ENCODE measurements at regions not wholly inside any gene's neighbourhood (a gene's known extent, or its start where the extent isn't known, plus 50 kb on each side); places are given as distances from the start of the nearest gene placed in this dataset.
"Not testable (repeated sequence)": the region's sequence is repeated elsewhere in the genome, so short reads cannot be mapped to it uniquely, and the experiment has no call there.

GRCh38 chr11:41519696-41520095 is 60.2 kb upstream of the LRRC4C start:
- no peak for DNase-seq

DNA sequence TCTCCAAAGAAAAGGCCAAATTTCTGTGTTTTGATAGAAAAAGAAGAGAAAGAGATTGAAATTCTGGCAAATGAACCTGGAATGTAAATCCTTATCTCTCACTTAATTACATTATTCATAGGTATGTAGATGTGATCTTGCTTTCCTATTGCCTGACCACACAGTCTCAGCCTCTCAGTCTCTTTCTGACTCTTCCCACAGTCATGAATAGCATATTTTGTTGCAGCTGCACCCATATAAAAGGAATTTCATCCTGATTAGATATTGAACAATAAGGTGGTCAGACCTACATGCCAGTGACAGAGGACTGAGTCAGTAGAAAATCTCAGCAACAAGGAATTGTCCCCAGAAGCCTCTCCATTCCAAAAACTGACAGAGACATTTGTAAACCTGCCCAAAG is 62.9 kb upstream of the LRRC4C start:
- DNase-seq = no peak

DNA sequence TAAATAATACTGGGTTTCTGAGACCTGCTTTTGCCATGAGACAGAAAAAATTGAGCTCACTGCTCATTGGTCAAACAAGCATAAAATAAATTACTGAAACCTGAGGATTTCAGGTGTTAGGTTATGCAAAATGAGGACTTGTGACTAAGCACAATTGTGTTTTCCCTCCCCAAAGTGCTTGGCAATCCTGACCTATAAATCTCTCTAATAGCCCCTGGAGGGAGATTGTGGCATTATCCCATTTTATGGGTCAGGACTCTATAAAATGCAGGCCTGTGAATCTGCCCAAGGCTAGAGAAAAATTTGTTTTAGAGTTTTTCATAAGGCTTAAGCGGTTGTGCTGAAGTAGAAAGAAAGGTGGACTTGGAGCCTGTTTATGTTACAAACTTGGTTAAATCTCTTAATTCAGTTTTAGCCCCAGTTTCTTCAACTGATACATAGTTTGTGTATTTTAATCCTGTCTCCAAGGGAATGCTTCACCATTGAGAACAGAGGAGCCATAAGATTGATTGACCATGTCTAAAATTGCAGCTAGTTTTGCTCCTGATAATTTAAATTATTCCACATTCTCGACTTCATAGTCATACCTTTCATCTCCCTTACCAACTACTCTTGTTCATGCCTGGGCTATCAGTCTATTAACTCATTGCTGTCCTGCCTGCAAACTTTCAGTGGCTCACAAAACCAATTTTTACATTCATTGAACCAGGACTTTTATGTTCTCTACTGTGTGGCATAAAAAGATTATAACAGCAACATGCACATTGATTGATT is 63.6 kb upstream of the LRRC4C start:
- DNase-seq = peak; percentile 38

- DNase-seq = no peak
Observed at GRCh38 chr11:41527530-41527929, 68.1 kb upstream of the LRRC4C start.

- DNase-seq = no peak
Observed at GRCh38 chr11:41532413-41532812, 73.0 kb upstream of the LRRC4C start.

DNA sequence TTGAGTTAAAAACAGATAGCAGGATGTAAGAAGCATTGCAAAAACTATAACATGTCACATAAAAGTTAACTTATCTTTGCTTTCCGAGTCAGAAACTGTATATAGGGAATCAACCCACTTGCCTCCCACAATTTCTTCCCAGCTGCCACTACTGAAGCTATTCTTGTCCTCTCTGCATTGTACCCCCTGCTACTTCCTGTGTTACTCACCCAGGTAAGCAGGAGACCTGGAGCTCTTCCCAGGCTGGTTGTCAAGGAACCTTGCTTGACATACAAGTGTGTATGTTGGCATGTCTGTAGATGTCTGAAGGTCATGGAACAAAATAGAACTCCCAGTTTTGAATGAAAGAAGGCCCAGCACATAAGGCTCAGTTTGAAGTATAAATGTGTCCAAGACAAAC is 74.3 kb upstream of the LRRC4C start:
- DNase-seq = no peak

DNA sequence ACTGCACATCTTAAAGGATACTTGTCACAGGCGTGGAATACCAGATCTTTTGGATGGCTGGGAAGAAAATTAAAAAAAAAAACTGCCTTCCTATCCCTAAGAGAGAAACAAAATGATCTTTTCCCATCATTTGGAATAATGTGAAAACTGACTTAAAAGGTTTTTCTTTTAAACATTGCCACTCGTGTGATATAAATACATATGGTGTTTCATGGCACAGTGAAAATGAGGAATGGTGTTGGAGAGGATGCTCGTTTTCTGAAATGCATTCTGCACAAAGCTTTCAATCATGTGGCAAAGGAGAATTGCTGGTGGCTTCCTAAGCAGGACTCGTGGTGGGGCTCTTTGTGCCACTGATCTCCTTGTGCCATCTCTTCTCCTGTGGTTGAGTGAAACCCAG is 74.9 kb upstream of the LRRC4C start:
- no peak for DNase-seq

DNA sequence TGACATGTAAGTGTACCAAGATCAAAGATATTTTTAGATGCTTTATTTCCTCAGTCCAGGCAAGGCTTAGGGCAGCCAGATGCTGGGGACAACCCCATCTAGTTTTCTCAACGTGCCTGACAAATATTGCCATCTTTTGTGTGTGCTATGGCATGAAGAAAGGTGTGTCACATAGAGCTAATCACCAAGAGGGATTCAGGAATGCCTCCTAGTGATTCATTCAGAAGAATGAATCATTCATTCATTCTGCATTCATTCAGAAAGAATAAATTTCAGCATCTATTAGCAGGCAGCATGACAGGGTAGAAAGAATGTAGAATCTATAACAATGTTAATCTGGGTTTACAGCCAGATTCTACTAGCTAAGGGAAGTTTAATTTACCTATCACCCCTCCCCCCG is 75.4 kb upstream of the LRRC4C start:
- DNase-seq = no peak

- no peak for DNase-seq
Observed at GRCh38 chr11:41536021-41536568, 76.6 kb upstream of the LRRC4C start.

- not testable (repeated sequence) for DNase-seq
Observed at GRCh38 chr11:41544902-41545301, 85.5 kb upstream of the LRRC4C start.

- no peak for DNase-seq
Observed at GRCh38 chr11:41578421-41579051, 119.1 kb upstream of the LRRC4C start.

GRCh38 chr11:41579546-41579945 is 120.1 kb upstream of the LRRC4C start:
- DNase-seq = no peak

DNA sequence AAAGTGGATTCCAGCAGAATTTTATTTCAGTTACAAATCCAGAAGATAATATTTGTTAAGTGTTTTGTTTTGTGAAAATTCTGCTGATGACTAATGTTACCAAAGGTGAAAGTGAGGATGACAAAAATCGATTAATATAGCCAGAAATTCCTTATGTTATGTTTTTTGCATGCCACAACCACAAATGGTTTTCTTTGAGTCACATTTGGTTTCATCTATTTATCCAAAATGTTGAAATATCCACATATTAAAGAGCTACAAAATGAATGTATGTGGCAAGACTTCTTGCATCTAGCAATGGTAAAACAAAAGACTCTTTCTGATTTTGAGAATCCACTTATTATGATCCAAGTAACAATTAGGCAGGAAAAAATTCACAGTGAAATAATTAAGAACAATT is 150.1 kb upstream of the LRRC4C start:
- no peak for DNase-seq

DNA sequence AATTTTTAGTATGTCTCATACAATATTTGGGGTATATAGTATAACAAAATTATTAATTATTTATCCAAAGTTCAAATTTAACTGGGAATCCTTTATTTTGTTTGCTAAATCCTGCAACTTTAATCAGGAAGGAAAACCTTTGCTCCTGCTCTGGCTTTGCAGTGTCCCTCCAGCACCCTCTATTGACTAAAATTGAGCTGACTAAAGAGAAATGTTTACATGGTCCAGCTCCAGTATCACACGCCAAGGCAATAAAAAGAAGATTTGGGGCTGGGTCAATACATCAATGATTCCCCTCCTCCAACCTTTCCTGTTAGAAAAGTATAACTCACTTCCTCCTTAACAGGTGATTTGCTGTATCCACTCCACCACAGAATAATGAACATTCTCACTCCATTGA is 153.0 kb upstream of the LRRC4C start:
- DNase-seq = no peak

DNA sequence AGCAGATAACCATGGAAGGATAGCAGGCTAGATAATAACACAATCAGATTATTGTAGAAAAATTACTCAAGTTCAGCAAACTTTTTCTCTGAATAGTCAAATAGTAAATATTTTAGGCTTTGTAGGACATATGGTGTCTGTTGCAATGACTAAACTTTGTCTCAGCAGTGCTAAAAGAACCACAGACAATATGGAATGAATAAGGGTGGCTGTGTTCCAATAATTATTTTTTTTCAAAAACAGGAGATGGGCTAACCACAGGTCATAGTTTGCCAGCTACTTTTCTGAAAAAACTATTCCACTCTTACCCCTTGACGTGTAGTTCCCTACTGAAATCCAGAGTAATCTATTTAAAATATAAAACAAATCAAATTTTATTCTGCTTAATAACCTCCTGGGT is 153.9 kb upstream of the LRRC4C start:
- DNase-seq = no peak

DNA sequence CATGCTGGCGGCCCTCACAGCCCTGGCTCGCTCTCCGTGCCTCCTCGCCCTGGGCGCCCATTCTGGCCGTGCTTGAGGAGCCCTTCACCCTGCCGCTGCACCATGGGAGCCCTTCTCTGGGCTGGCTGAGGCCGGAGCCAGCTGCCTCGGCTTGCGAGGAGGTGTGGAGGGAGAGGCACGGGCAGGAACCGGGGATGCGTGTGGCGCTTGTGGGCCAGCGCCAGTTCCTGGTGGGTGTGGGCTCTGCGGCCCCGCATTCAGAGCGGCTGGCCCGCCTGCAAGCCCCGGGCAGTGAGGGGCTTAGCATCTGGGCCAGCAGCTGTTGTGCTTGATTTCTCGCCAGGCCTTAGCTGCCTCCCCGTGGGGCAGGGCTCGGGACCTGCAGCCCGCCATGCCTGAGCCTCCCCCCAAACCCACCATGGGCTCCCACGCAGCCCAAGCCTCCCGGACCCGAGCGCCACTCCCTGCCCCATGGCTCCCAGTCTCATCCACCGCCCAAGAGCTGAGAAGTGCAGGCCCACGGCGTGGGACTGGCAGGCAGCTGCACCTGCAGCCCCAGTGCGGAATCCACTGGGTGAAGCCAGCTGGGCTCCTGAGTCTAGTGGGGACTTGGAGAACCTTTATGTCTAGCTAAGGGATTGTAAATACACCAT is 163.4 kb upstream of the LRRC4C start:
- no peak for DNase-seq

DNA sequence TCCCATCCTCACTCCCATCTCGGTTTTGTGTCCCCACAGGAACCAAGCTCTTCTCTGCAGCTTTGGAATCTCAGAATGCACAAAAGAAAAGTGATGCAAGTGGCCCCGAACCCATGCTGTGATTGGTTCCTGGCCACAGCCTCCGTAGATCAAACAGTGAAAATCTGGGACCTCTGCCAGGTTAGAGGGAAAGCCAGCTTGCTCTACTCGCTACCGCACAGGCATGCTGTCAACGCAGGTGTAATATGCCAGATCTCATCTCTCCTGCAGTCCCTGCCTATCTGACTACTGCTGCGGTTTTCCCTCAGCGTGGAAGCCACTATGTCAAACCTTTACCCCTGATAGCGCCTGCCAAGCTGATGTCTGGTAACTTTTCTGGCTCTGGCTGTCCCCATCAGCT is 200.5 kb upstream of the LRRC4C start:
- no peak for DNase-seq

DNA sequence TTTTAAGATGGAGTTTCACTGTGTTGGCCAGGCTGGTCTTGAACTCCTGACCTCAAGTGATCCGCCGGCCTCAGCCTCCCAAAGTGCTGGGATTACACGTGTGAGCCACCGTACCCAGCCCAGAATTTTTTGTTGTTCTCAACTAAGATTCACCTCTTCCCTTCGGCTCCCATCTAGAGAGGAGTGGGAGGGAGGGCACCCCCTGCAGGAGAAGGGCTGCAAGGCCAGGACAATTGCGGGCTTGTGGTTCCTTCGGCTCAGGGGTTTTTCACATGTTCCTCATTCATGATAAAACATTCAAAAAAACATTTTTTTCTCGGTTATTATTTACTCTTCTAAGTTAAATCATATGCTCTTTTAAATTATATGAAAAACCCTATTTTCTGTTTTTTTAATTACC is 201.1 kb upstream of the LRRC4C start:
- no peak for DNase-seq

- no peak for DNase-seq
Observed at GRCh38 chr11:41665441-41666360, 206.2 kb upstream of the LRRC4C start.

DNA sequence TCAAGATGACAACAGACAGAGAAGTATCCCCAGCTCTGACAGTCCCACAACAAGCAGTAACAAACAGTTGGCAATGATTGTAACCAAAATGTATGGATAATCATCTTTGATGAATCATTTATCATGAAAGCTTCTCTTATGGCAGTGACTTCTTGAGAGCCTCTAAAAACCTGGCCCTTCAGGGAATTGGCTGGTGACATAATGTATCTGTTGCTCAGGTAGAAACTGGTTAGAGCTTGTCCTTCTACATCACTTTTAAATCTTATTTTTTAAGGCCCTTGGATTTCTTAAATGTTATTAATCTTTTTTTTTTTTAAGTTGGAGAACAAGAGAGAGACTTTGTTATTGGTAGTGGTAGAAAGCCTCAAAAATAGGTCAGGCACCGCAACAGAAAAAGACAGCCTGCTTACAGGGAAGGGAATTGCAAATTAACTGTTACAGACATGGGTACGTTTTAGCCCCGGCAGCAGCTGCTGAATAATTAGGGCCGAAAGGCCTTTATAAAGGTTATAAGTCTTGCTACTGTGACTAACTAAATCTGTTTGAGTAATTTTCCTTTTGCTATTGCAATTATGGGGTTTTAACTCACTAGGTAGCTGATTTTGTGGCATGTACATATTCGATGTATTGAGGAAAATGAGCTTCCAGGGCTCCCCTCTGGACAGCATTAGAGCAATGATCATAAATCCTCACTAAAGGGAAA is 207.7 kb upstream of the LRRC4C start:
- DNase-seq = no peak

GRCh38 chr11:41675205-41675604 is 215.8 kb upstream of the LRRC4C start:
- no peak for DNase-seq

GRCh38 chr11:41713030-41713429 is 253.6 kb upstream of the LRRC4C start:
- no peak for DNase-seq
